Left lung (tissue), 4 donors: ENCODE measurements at regions not wholly inside any gene's neighbourhood (a gene's known extent, or its start where the extent isn't known, plus 50 kb on each side); places are given as distances from the start of the nearest gene placed in this dataset.
A peak's percentile ranks its signal among the peaks of the same experiment; 100 is the strongest.

Source experiments
- ATAC-seq: fragments of 200-7000 bp; cut with Tn5 transposase; one replicate; pipeline ENCODE4 v1.9.1; 2020; ENCODE audit warnings: moderate library complexity
- DNase-seq, 4 donors: peaks; one replicate each; pipeline ENCODE4 v3.0.0-alpha.2; 2013 to 2020
- H3K27ac ChIP-seq, 2 donors: fragments of 200-600 bp; sonication (generic) in 1 of 2; one replicate each; pipeline versions ENCODE4 v1.5.0 to v1.8.0; 2020 to 2021
- H3K27me3 ChIP-seq, 2 donors: fragments of 200-600 bp; sonication (generic) in 1 of 2; one replicate each; pipeline versions ENCODE4 v1.5.0 to v1.8.0; 2020 to 2021
- H3K36me3 ChIP-seq, 2 donors: fragments of 200-600 bp; sonication (generic) in 1 of 2; one replicate each; pipeline versions ENCODE4 v1.5.0 to v1.8.0; 2020 to 2021
- H3K4me1 ChIP-seq, 2 donors: fragments of 200-600 bp; one replicate each; pipeline ENCODE4 v1.8.0; 2021
- H3K4me3 ChIP-seq, 2 donors: fragments of 200-600 bp; sonication (generic) in 1 of 2; one replicate each; pipeline versions ENCODE4 v1.5.0 to v1.8.0; 2020 to 2021; ENCODE audit warnings: mild to moderate bottlenecking in 1 of 2
- H3K9me3 ChIP-seq, 2 donors: fragments of 200-600 bp; sonication (generic) in 1 of 2; one replicate each; pipeline versions ENCODE4 v1.5.0 to v1.8.0; 2020 to 2021
- intact Hi-C, 2 donors: fragments of 100-400 bp; cut with DNase I; formaldehyde crosslinking; loops; one replicate each; pipeline versions ENCODE4 v1.11.2 to v1.14.2; 2022
- TF ChIP-seq, protein P1 (sequence below), 2 donors: fragments of 200-600 bp; sonication (generic) in 1 of 2; IDR thresholded peaks; one replicate each; pipeline versions ENCODE4 v1.5.0 to v1.8.0; 2021; ENCODE audit warnings: antibody characterized with exemption in 2 of 2
- donor health status: DM: no; HTN: yes; CAD: no.
- donor health status: DM: no; HTN: no; CAD: no.

DNA sequence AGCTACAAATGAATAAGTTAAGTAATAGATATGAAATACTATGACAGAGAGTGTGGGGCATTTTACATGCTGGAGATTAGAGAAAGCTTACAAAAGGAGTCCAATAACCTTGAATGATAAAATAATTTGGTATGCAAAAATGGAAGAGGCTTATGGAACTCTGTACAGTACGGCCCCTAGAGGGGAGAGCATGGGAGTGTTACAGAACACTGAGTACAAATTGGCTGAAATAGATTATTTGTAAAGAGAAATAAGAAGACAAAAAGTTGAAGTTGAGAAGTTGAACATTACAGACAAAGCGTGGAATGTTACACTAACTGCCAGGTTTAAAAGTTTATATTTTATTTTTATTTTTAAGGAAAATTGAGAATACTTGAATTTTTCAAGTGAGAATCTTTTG lies 192.1 kb upstream of the DOK6 start:
- Histone ChIP-seq H3K4me1 (no peaks in the 10 kb centered on the region), H3K27ac (no peak overlapping the region), H3K27me3 (no peaks in the 10 kb centered on the region), H3K4me3 (no peak overlapping the region), H3K9me3 (no peaks in the 10 kb centered on the region), H3K36me3 (no peaks in the 10 kb centered on the region)
- intact Hi-C loops, result no loop called here
- ATAC-seq, result no peak
- DNase-seq, result no peak
- TF ChIP-seq, protein P1, sequence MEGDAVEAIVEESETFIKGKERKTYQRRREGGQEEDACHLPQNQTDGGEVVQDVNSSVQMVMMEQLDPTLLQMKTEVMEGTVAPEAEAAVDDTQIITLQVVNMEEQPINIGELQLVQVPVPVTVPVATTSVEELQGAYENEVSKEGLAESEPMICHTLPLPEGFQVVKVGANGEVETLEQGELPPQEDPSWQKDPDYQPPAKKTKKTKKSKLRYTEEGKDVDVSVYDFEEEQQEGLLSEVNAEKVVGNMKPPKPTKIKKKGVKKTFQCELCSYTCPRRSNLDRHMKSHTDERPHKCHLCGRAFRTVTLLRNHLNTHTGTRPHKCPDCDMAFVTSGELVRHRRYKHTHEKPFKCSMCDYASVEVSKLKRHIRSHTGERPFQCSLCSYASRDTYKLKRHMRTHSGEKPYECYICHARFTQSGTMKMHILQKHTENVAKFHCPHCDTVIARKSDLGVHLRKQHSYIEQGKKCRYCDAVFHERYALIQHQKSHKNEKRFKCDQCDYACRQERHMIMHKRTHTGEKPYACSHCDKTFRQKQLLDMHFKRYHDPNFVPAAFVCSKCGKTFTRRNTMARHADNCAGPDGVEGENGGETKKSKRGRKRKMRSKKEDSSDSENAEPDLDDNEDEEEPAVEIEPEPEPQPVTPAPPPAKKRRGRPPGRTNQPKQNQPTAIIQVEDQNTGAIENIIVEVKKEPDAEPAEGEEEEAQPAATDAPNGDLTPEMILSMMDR (IDR thresholded peaks at IDR 0.05), result no peak

DNA sequence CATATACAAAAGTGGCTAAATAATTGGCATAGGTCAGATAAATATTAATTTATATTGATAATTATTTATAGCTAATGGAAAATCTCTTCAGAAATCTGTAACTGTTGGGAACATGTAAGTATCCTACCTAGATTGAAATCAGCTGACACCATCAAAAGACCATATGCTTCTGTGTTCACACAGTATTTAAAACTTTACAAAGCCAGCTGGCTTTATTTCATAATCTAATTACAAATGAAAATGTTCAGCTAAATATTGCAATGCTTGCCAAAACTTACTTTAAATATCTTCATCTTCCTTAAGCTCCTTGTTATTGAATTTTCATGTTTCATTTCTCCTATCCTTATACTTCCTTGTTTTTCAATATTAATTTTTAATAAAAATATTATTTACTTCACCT lies 190.9 kb upstream of the DOK6 start:
- intact Hi-C loops, result no loop called here
- no peak overlapping the region for H3K4me3 ChIP-seq
- TF ChIP-seq, protein P1 (IDR thresholded peaks at IDR 0.05), result no peak
- ATAC-seq (no peak), DNase-seq (peak in 2 of 4 donors; percentile 13 to 16)
- no peaks in the 10 kb centered on the region for H3K27me3 ChIP-seq
- no peaks in the 10 kb centered on the region for H3K36me3 ChIP-seq
- H3K4me1 ChIP-seq, result no peaks in the 10 kb centered on the region
- H3K27ac ChIP-seq, result no peak overlapping the region
- H3K9me3 ChIP-seq, result no peaks in the 10 kb centered on the region

DNA sequence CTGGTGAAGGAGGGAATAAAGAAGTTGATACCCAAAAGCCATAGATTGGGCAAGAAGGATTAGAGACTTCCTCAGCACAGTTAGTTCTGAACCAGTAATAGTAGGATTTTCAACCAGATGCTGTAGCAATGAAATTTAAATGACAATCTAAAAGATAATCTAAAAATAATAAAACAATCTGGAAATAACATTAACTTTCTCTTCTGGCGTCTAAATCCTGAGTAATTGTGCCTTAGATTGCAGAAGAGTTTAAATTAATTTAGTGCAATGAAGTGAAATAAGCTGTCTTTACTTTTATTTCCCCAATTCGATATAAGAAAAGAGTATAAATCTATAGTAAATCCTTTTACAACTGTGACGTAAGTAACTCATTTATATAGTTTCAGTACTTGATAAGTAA lies 186.8 kb upstream of the DOK6 start:
- ATAC-seq (no peak), DNase-seq (peak in 2 of 4 donors; percentile 16 to 19)
- Histone ChIP-seq H3K9me3 (no peaks in the 10 kb centered on the region), H3K36me3 (no peaks in the 10 kb centered on the region), H3K27me3 (no peaks in the 10 kb centered on the region), H3K27ac (no peak overlapping the region), H3K4me3 (no peak overlapping the region), H3K4me1 (no peaks in the 10 kb centered on the region)
- TF ChIP-seq, protein P1 (IDR thresholded peaks at IDR 0.05), result no peak
- intact Hi-C loops, result no loop called here

DNA sequence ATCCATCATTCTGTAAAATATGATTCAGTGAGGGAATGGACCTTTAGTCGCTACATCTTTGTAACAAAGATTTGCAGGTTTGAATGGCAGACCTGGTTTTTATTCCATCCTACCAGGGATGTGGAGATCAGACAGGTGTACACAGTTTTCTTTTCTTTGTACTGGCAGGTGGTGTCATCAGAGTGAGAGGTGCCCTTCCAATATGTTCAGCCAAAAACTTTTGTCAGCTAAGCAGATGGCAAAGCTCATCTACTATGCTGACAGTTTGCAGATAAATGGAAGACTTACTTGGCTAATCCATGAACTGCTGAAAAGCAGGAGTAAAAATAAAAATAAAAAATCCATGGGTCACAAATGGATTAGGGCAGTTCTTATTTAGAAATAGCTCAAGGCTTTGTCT lies 185.5 kb upstream of the DOK6 start:
- no peaks in the 10 kb centered on the region for H3K4me1 ChIP-seq
- H3K36me3 ChIP-seq, result no peaks in the 10 kb centered on the region
- no peak for ATAC-seq
- no peaks in the 10 kb centered on the region for H3K9me3 ChIP-seq
- H3K27me3 ChIP-seq, result no peaks in the 10 kb centered on the region
- H3K27ac ChIP-seq, result no peak overlapping the region
- no peak overlapping the region for H3K4me3 ChIP-seq
- DNase-seq, result no peak
- intact Hi-C loops, result no loop called here
- TF ChIP-seq, protein P1 (IDR thresholded peaks at IDR 0.05), result no peak

DNA sequence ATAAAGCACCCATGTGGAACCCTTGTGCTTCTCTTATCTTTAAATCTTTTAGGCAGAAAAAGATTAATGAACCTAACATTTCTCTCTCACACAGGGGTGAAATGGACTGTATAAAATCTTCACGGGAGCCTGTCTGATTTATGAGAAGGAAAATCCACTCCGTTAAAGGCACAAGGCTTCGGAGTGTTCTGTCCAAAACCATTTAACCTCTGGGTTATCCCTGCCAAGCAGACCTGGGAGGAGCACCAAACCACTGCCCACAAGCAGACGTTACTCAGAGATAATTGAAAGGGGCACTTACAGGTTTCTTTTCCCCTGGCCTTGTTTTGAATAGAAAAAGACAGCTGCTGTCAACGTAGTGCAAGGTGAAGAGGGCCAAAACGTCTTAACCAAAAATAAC lies 184.4 kb upstream of the DOK6 start:
- H3K36me3 ChIP-seq, result no peaks in the 10 kb centered on the region
- no peak overlapping the region for H3K27ac ChIP-seq
- no peaks in the 10 kb centered on the region for H3K9me3 ChIP-seq
- intact Hi-C loops, result no loop called here
- H3K27me3 ChIP-seq, result no peaks in the 10 kb centered on the region
- no peak overlapping the region for H3K4me3 ChIP-seq
- no peaks in the 10 kb centered on the region for H3K4me1 ChIP-seq
- TF ChIP-seq, protein P1 (IDR thresholded peaks at IDR 0.05), result no peak
- DNase-seq (no peak), ATAC-seq (no peak)
